ENCODE measurements at regions not wholly inside any gene's neighbourhood (a gene's known extent, or its start where the extent isn't known, plus 50 kb on each side); places are given as distances from the start of the nearest gene placed in this dataset.

- H3K27ac ChIP-seq (ENCODE audit: low read length), result no peak overlapping the region
- no peaks in the 10 kb centered on the region for H3K9me3 ChIP-seq (ENCODE audit: control insufficient read depth, insufficient read depth, low read depth, low read length)
- H3K4me1 ChIP-seq (ENCODE audit: control insufficient read depth, insufficient read depth, low read length), result no peaks in the 10 kb centered on the region
- TF ChIP-seq CTCF (IDR thresholded peaks at IDR 0.05) (no peak), SIN3A (IDR thresholded peaks at IDR 0.05; ENCODE audit: borderline replicate concordance, insufficient read depth, low read depth, low read length) (no peak)
- H3K4me3 ChIP-seq (ENCODE audit: low read depth in 2 of 2, low read length in 2 of 2), result no peak overlapping the region
- no peaks in the 10 kb centered on the region for H3K27me3 ChIP-seq (ENCODE audit: control insufficient read depth, insufficient read depth, low read length)
- ChIA-PET CTCF (no interaction called here), POLR2A (no interaction called here)
- in situ Hi-C loops (cut with HindIII; ENCODE audit: low pct_unique_long_range_greater_than_20kb, low sequenced_read_pairs) (no loop called here), intact Hi-C loops (cut with micrococcal nuclease; ENCODE audit: unreplicated experiment) (no loop called here)
- H3K36me3 ChIP-seq (ENCODE audit: control insufficient read depth, insufficient read depth, low read length), result no peaks in the 10 kb centered on the region
- no TSS peak for BruUV-seq (replicated peaks)
- ATAC-seq, result no peak
- no peak for DNase-seq (ENCODE audit: low read depth, low spot score)
These were observed 88.9 kb upstream of the NRXN3 start for GRCh38 chr14:78081245-78081644.

GRCh38 chr14:78083837-78084236 is 86.3 kb upstream of the NRXN3 start:
- no TSS peak for BruUV-seq (replicated peaks)
- DNase-seq (ENCODE audit: low read depth, low spot score) (no peak), ATAC-seq (no peak)
- TF ChIP-seq SIN3A (IDR thresholded peaks at IDR 0.05; ENCODE audit: borderline replicate concordance, insufficient read depth, low read depth, low read length) (no peak), TCF7L2 (IDR thresholded peaks at IDR 0.05; ENCODE audit: low read depth, low read length) (no peak), REST (IDR thresholded peaks at IDR 0.05; ENCODE audit: insufficient read depth in 1 of 2, low read depth in 2 of 2, low read length in 1 of 2) (no peak), CTCF (IDR thresholded peaks at IDR 0.05) (no peak), POLR2AphosphoS5 (IDR thresholded peaks at IDR 0.05; ENCODE audit: low read depth, low read length) (no peak)
- in situ Hi-C loops (cut with HindIII; ENCODE audit: low pct_unique_long_range_greater_than_20kb, low sequenced_read_pairs) (no loop called here), intact Hi-C loops (cut with micrococcal nuclease; ENCODE audit: unreplicated experiment) (no loop called here)
- POLR2A ChIA-PET, result no interaction called here
- Histone ChIP-seq H3K27me3 (ENCODE audit: control insufficient read depth, insufficient read depth, low read length) (no peaks in the 10 kb centered on the region; the same call in 1 of the 2 replicates), H3K36me3 (ENCODE audit: control insufficient read depth, insufficient read depth, low read length) (no peaks in the 10 kb centered on the region), H3K4me1 (ENCODE audit: control insufficient read depth, insufficient read depth, low read length) (no peaks in the 10 kb centered on the region), H3K9me3 (ENCODE audit: control insufficient read depth, insufficient read depth, low read depth, low read length) (no peaks in the 10 kb centered on the region), H3K27ac (ENCODE audit: low read length) (no peak overlapping the region), H3K4me3 (ENCODE audit: low read depth in 2 of 2, low read length in 2 of 2) (no peak overlapping the region)
- CTCF ChIA-PET, result no interaction called here

- no peak for ATAC-seq
- ChIA-PET POLR2A (no interaction called here), CTCF (no interaction called here)
- TF ChIP-seq TCF7L2 (IDR thresholded peaks at IDR 0.05; ENCODE audit: low read depth, low read length) (no peak), REST (IDR thresholded peaks at IDR 0.05; ENCODE audit: insufficient read depth in 1 of 2, low read depth in 2 of 2, low read length in 1 of 2) (no peak), SIN3A (IDR thresholded peaks at IDR 0.05; ENCODE audit: borderline replicate concordance, insufficient read depth, low read depth, low read length) (no peak), CTCF (IDR thresholded peaks at IDR 0.05) (no peak), POLR2AphosphoS5 (IDR thresholded peaks at IDR 0.05; ENCODE audit: low read depth, low read length) (no peak)
- Histone ChIP-seq H3K27me3 (ENCODE audit: control insufficient read depth, insufficient read depth, low read length) (no peaks in the 10 kb centered on the region; the same call in 1 of the 2 replicates), H3K9me3 (ENCODE audit: control insufficient read depth, insufficient read depth, low read depth, low read length) (no peaks in the 10 kb centered on the region), H3K27ac (ENCODE audit: low read length) (no peak overlapping the region), H3K4me3 (ENCODE audit: low read depth in 2 of 2, low read length in 2 of 2) (no peak overlapping the region), H3K36me3 (ENCODE audit: control insufficient read depth, insufficient read depth, low read length) (no peaks in the 10 kb centered on the region), H3K4me1 (ENCODE audit: control insufficient read depth, insufficient read depth, low read length) (no peaks in the 10 kb centered on the region)
- in situ Hi-C loops (cut with HindIII; ENCODE audit: low pct_unique_long_range_greater_than_20kb, low sequenced_read_pairs), result no loop called here
- no peak for DNase-seq (ENCODE audit: low read depth, low spot score)
- BruUV-seq (replicated peaks), result no TSS peak
- intact Hi-C loops (cut with micrococcal nuclease; ENCODE audit: unreplicated experiment), result no loop called here
These were observed 83.8 kb upstream of the NRXN3 start for GRCh38 chr14:78086342-78086741.
